NB4 (cell line): ENCODE measurements at regions not wholly inside any gene's neighbourhood (a gene's known extent, or its start where the extent isn't known, plus 50 kb on each side); places are given as distances from the start of the nearest gene placed in this dataset.

ENCODE experiments used
- POLR2A ChIP-seq: IDR thresholded peaks from 2 replicates; pipeline ENCODE4 v1.6.1; 2011; ENCODE audit warnings: mild to moderate bottlenecking; ENCODE audit not compliant: insufficient read length; ENCODE audit errors: extremely low read depth
- TF ChIP-seq, protein P1 (sequence below): IDR thresholded peaks from one replicate; pipeline ENCODE4 v1.5.1; 2012; ENCODE audit warnings: low read depth, low read length

GRCh38 chr10:93166134-93166533 is 92.4 kb downstream of the CYP26A1 start:
- TF ChIP-seq, protein P1, sequence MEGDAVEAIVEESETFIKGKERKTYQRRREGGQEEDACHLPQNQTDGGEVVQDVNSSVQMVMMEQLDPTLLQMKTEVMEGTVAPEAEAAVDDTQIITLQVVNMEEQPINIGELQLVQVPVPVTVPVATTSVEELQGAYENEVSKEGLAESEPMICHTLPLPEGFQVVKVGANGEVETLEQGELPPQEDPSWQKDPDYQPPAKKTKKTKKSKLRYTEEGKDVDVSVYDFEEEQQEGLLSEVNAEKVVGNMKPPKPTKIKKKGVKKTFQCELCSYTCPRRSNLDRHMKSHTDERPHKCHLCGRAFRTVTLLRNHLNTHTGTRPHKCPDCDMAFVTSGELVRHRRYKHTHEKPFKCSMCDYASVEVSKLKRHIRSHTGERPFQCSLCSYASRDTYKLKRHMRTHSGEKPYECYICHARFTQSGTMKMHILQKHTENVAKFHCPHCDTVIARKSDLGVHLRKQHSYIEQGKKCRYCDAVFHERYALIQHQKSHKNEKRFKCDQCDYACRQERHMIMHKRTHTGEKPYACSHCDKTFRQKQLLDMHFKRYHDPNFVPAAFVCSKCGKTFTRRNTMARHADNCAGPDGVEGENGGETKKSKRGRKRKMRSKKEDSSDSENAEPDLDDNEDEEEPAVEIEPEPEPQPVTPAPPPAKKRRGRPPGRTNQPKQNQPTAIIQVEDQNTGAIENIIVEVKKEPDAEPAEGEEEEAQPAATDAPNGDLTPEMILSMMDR: no peak
- TF ChIP-seq POLR2A: no peak
